Fibroblast of mammary gland (primary cell): ENCODE measurements at regions not wholly inside any gene's neighbourhood (a gene's known extent, or its start where the extent isn't known, plus 50 kb on each side); places are given as distances from the start of the nearest gene placed in this dataset.

Source experiments
- DNase-seq: peaks from one replicate; pipeline ENCODE4 v3.0.0-alpha.2; 2010; ENCODE audit warnings: low read depth
- H3K4me3 ChIP-seq: 2 replicates; pipeline ENCODE4 v1.5.1; 2011; ENCODE audit warnings: low read depth, mild to moderate bottlenecking, low read length, moderate library complexity; ENCODE audit not compliant: control insufficient read depth
- TF ChIP-seq, protein P1 (sequence below): conservative IDR thresholded peaks from 2 replicates; pipeline ENCODE4 v1.5.1; 2011; ENCODE audit warnings: low read depth, low read length, inconsistent platforms; ENCODE audit not compliant: control insufficient read depth, insufficient read depth

DNA sequence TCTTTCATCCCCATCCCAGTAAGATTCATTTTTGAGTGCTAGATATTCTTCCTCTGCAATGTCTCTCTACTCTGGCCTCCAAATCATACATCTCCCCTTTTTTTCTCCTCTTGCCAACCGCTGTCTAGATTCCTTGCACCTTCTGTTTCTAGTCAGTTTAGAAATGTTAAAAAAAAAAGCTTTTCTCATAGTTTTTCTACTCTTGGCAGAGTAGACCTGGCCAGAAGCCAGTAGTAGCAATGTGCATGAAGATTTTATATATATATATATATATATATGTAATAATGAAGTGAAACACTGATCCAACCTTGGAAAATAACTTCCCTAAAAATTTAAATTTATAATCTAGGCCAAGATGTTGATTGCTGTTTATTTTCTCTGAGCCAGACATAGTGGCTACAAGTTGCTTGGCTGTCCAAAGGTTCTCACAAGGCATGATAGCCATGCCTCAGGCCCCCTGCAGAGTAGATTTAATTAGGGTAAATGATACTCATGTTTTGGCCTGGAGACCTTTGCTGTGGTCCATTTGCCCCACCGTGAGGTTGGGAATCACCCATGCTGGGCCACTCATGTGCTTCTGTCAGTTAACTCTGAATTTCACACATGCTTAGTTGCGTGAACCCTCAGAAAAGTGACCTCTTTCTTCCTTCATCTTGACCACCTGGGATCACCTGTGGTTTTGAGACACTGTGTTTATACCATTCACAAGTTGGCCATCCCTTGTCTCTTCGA lies 103.4 kb upstream of the KCNE2 start:
- no peak overlapping the region for H3K4me3 ChIP-seq
- TF ChIP-seq, protein P1, sequence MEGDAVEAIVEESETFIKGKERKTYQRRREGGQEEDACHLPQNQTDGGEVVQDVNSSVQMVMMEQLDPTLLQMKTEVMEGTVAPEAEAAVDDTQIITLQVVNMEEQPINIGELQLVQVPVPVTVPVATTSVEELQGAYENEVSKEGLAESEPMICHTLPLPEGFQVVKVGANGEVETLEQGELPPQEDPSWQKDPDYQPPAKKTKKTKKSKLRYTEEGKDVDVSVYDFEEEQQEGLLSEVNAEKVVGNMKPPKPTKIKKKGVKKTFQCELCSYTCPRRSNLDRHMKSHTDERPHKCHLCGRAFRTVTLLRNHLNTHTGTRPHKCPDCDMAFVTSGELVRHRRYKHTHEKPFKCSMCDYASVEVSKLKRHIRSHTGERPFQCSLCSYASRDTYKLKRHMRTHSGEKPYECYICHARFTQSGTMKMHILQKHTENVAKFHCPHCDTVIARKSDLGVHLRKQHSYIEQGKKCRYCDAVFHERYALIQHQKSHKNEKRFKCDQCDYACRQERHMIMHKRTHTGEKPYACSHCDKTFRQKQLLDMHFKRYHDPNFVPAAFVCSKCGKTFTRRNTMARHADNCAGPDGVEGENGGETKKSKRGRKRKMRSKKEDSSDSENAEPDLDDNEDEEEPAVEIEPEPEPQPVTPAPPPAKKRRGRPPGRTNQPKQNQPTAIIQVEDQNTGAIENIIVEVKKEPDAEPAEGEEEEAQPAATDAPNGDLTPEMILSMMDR = no peak
- no peak for DNase-seq

DNA sequence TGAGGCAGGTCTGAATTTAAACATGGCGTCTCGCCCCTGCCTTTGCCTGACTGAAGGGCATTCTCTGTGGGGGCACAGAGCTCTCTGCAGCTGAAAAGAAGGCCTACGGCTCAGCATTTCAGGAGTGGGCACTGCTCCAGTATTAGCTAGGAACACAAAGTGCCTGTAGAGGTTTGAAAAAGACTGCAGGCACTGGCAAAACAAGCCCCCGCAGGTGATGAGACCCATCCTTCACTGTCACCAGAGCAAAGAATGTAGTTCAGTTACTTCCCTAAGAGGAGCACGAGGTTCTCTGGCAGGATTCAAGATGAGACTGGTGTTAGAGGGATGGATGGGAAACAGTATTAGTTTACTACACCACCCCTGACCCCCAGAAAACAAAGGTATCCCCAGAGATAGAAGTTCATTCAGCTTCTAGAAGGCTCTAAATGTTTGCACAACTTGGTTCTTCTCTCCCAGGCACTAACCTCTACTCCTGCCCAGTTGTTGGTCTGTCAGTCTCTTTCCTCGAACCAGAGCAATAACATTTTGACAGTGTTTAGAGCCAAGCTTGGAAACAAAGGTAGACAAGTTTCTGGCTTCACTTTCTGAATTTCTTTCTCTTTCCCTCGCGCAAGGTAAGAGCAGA lies 101.9 kb upstream of the KCNE2 start:
- TF ChIP-seq, protein P1 = no peak
- no peak for DNase-seq
- no peak overlapping the region for H3K4me3 ChIP-seq

DNA sequence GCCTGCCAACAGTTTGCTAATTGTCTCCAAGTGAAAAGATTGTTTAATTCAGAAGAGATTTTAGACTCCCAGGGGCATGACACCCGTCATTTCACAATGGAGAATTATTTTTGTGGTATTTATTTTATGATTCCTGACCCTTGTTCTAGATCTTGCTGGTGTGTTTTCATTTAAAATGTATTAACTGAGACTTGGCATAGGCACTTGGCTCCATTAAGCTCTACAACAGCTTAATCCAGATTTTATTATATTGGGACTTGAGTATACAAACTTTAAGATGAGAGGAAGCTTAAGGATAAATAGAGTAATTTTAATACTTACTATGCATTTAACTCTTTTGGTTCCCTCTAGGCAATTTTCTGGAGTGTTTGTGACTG lies 101.3 kb upstream of the KCNE2 start:
- no peak overlapping the region for H3K4me3 ChIP-seq
- TF ChIP-seq, protein P1 = no peak
- no peak for DNase-seq

DNA sequence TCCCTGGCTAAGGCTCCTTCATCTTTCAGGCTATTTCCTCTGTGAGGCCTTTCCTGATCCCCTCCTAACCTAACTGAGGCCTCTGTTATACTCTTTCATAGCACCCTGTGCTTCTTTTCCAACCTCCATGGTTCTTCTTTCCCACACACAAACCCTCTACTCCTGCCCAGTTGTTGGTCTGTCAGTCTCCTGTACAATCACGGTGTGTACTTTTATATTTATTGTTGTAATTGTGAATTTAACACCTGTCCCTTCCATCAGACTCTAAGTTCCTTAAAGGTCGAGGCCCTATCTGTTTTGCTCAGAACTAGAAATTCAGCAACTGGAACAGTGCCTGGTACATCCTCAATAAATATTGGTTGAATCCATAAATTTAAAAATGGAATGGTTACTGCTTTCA lies 100.2 kb upstream of the KCNE2 start:
- no peak overlapping the region for H3K4me3 ChIP-seq
- DNase-seq = no peak
- TF ChIP-seq, protein P1 = no peak

DNA sequence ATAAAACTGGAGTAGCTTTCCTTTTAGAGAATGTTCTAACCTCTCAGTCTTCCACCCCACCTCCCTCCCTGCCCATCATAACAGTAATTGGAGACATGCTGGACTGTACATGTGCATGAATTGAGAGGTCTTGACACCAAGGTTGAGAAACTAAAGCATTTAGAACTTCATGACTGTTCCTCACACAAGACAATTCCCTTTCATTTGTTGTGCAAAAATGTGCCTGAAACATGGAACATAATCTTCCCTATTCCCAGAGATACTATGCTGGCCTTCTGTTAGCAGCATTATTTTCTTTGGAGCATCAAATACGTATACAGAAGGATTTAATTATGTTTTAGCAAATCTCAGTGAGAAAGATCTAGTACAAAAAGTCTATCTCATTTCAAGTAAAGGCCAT lies 97.5 kb upstream of the KCNE2 start:
- no peak for DNase-seq
- H3K4me3 ChIP-seq = no peak overlapping the region
- TF ChIP-seq, protein P1 = no peak

DNA sequence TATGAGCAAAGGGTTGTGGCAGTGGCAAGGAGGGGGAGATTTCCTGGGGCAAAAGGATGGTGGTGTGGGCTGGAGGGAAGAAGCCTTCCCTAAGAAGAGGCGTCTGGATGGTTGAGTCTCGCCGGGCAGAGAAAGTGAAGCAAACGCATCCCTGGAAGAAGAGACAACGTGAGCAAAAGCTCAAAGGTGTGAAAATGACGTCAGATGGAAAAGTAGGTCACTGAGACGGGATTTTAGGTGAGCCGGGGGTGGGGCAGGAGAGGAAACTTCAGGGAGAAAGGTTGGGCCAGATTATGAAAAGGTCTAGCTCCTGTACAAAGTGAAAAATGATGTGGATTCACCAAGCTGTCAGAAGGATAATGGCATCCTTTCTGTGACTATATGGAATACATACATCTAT lies 95.3 kb upstream of the KCNE2 start:
- DNase-seq = no peak
- TF ChIP-seq, protein P1 = no peak
- H3K4me3 ChIP-seq = no peak overlapping the region
